Lung (tissue), 11 donors: ENCODE measurements at regions not wholly inside any gene's neighbourhood (a gene's known extent, or its start where the extent isn't known, plus 50 kb on each side); places are given as distances from the start of the nearest gene placed in this dataset.

Experiments used
- ATAC-seq: fragments of 200-7000 bp; cut with Tn5 transposase; one replicate; pipeline ENCODE4 v1.9.1; 2020; ENCODE audit warnings: moderate number of reproducible peaks; ENCODE audit not compliant: insufficient read depth, low FRiP score
- DNase-seq, 3 donors: peaks; one replicate each; pipeline ENCODE4 v3.0.0-alpha.2; 2013 to 2017
- H3K27ac ChIP-seq, 2 donors: one replicate each; pipeline ENCODE4 v1.5.1; 2013; ENCODE audit warnings: mild to moderate bottlenecking in 2 of 2, moderate library complexity in 2 of 2, control low read depth in 1 of 2, inconsistent platforms in 1 of 2, low read depth in 1 of 2, low read length in 1 of 2
- H3K27me3 ChIP-seq, 3 donors: one replicate each; pipeline ENCODE4 v1.5.1; 2013; ENCODE audit warnings: low read length in 2 of 3; ENCODE audit not compliant: control insufficient read depth in 3 of 3, insufficient read depth in 3 of 3
- H3K36me3 ChIP-seq, 4 donors: one replicate each; pipeline ENCODE4 v1.5.1; 2013; ENCODE audit warnings: low read length in 4 of 4, mild to moderate bottlenecking in 1 of 4, moderate library complexity in 1 of 4; ENCODE audit not compliant: control insufficient read depth in 4 of 4, insufficient read depth in 4 of 4
- H3K4me1 ChIP-seq, 5 donors: one replicate each; pipeline ENCODE4 v1.5.1; 2013; ENCODE audit warnings: low read length in 5 of 5, mild to moderate bottlenecking in 2 of 5, moderate library complexity in 1 of 5; ENCODE audit not compliant: control insufficient read depth in 5 of 5, insufficient read depth in 5 of 5
- H3K4me3 ChIP-seq: one replicate; pipeline ENCODE4 v1.5.1; 2013; ENCODE audit warnings: mild to moderate bottlenecking, control low read depth, moderate library complexity
- H3K9ac ChIP-seq, 2 donors: one replicate each; pipeline ENCODE4 v1.5.1; 2013; ENCODE audit warnings: low read length in 2 of 2, control low read depth in 1 of 2; ENCODE audit not compliant: insufficient read depth in 1 of 2
- H3K9me3 ChIP-seq, 4 donors: one replicate each; pipeline ENCODE4 v1.5.1; 2013; ENCODE audit warnings: low read length in 3 of 4, mild to moderate bottlenecking in 1 of 4, moderate library complexity in 1 of 4; ENCODE audit not compliant: control insufficient read depth in 4 of 4, insufficient read depth in 3 of 4
- WGBS, 2 donors: extraction: QIAGEN DNeasy Blood & Tissue Kit; methylation state at CpG; one replicate each; pipeline ENCODE4 v1.1.7; 2013; 5-methylcytosine and 5-hydroxymethylcytosine counted together
- TF ChIP-seq, protein P1 (sequence below): IDR thresholded peaks from 2 replicates; pipeline ENCODE4 v1.5.1; 2012; ENCODE audit warnings: mild to moderate bottlenecking; ENCODE audit errors: control extremely low read depth, extremely low read depth
- donor health status: control.
- donor health status: control.
- donor health status: Bipolar disorder and iron deficiency.
- donor health status: healthy.
- donor health status: DM: yes; HTN: yes; CAD: no.

DNA sequence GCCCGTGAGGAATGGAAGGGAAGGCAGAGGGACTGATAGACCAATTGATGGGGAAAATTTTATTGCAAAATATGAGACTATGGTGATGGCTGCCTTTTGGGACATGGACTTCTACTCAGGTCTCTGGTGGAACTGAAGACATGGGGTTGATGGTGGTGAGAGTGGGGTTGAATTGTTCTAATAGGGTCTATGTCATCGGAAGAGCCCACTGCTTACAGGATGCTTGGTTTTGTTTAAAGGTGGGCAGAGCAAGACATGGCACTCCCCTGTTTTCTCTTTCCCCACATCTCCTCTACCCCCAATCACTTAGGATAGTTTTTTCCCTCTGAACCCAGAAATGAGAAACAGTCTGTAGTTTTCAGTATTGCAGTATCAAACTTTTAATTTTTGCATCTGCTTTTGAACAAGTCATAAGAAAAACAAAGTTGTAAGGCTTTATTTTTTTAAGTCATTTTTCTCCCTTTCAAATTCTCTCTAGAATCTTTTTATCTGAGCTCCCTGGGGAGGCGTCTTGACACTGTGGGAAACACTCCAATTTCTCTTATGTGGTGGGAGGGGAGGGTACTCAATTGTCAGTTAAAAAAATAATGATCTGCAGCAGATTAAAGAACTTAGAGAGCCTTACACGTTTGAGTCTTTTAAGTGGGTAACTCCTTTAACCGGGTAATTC is 276.2 kb upstream of the TBC1D5 start:
- WGBS, 2 donors: 54 to 79% methylated on average over 5 of the region's 5 CpGs

GRCh38 chr3:18016366-18016765 is 273.9 kb upstream of the TBC1D5 start:
- Histone ChIP-seq H3K4me3 (no peak overlapping the region), H3K9me3 (no peaks in the 10 kb centered on the region), H3K27ac (no peak overlapping the region), H3K4me1 (no peaks in the 10 kb centered on the region), H3K27me3 (peaks cover 0 to 6% (median 0%) of the 10 kb centered on the region in 3 donors), H3K36me3 (no peaks in the 10 kb centered on the region), H3K9ac (no peak overlapping the region)
- 82 to 86% methylated on average over 7 of the region's 7 CpGs for WGBS, 2 donors
- TF ChIP-seq, protein P1, sequence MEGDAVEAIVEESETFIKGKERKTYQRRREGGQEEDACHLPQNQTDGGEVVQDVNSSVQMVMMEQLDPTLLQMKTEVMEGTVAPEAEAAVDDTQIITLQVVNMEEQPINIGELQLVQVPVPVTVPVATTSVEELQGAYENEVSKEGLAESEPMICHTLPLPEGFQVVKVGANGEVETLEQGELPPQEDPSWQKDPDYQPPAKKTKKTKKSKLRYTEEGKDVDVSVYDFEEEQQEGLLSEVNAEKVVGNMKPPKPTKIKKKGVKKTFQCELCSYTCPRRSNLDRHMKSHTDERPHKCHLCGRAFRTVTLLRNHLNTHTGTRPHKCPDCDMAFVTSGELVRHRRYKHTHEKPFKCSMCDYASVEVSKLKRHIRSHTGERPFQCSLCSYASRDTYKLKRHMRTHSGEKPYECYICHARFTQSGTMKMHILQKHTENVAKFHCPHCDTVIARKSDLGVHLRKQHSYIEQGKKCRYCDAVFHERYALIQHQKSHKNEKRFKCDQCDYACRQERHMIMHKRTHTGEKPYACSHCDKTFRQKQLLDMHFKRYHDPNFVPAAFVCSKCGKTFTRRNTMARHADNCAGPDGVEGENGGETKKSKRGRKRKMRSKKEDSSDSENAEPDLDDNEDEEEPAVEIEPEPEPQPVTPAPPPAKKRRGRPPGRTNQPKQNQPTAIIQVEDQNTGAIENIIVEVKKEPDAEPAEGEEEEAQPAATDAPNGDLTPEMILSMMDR: no peak
- DNase-seq (no peak), ATAC-seq (no peak)

More for the DNA sequence above, 276.2 kb upstream of the TBC1D5 start:
- Histone ChIP-seq H3K4me3 (no peak overlapping the region), H3K9ac (no peak overlapping the region), H3K9me3 (peaks cover 0 to 2% (median 0%) of the 10 kb centered on the region in 4 donors), H3K27ac (no peak overlapping the region), H3K36me3 (no peaks in the 10 kb centered on the region), H3K4me1 (no peaks in the 10 kb centered on the region), H3K27me3 (peaks cover 0 to 6% (median 5%) of the 10 kb centered on the region in 3 donors)
- no peak for ATAC-seq
- TF ChIP-seq, protein P1: no peak
- DNase-seq: no peak

- Histone ChIP-seq H3K27ac (no peak overlapping the region), H3K9me3 (no peaks in the 10 kb centered on the region), H3K4me3 (no peak overlapping the region), H3K27me3 (peaks cover 0 to 4% (median 0%) of the 10 kb centered on the region in 3 donors), H3K9ac (no peak overlapping the region), H3K36me3 (no peaks in the 10 kb centered on the region), H3K4me1 (no peaks in the 10 kb centered on the region)
- no peak for ATAC-seq
- no peak for DNase-seq
- 83 to 88% methylated on average over 4 of the region's 4 CpGs for WGBS, 2 donors
- TF ChIP-seq, protein P1: no peak
These were observed 270.5 kb upstream of the TBC1D5 start for GRCh38 chr3:18012933-18013332.

- ATAC-seq (no peak), DNase-seq (no peak)
- Histone ChIP-seq H3K27me3 (peaks cover 0 to under 1% (median 0%) of the 10 kb centered on the region in 3 donors), H3K4me3 (no peak overlapping the region), H3K36me3 (no peaks in the 10 kb centered on the region), H3K9ac (no peak overlapping the region), H3K27ac (no peak overlapping the region), H3K9me3 (no peaks in the 10 kb centered on the region), H3K4me1 (no peaks in the 10 kb centered on the region)
- WGBS, 2 donors: 63 to 70% methylated on average over 2 of the region's 2 CpGs
- TF ChIP-seq, protein P1: no peak
These were observed 270.0 kb upstream of the TBC1D5 start for GRCh38 chr3:18012436-18012835.
